GM23338 (cell line): ENCODE measurements at regions not wholly inside any gene's neighbourhood (a gene's known extent, or its start where the extent isn't known, plus 50 kb on each side); places are given as distances from the start of the nearest gene placed in this dataset.

Experiments
- ATAC-seq: fragments of 200-7000 bp; cut with Tn5 transposase; 3 replicates; pipeline ENCODE4 v1.9.1; 2020
- DNase-seq: peaks from one replicate; pipeline ENCODE4 v3.0.0-alpha.2; 2015; ENCODE audit warnings: low spot score
- H2AFZ ChIP-seq: fragments of 200-600 bp; sonication (generic); 2 replicates; pipeline ENCODE4 v1.8.0; 2016; ENCODE audit warnings: antibody characterized with exemption, mild to moderate bottlenecking, moderate library complexity
- H3F3A ChIP-seq: fragments of 200-600 bp; sonication (generic); replicated peaks from 2 replicates; pipeline ENCODE4 v1.8.0; 2017; ENCODE audit warnings: antibody characterized with exemption, mixed run types, low read depth
- H3K27ac ChIP-seq: fragments of 200-600 bp; sonication (generic); 2 replicates; pipeline ENCODE4 v1.6.1; 2016; ENCODE audit warnings: low read depth
- H3K27me3 ChIP-seq: fragments of 200-600 bp; sonication (generic); 2 replicates; pipeline ENCODE4 v1.8.0; 2016; ENCODE audit warnings: mild to moderate bottlenecking, mixed run types, moderate library complexity; ENCODE audit not compliant: insufficient read depth
- H3K36me3 ChIP-seq: fragments of 200-600 bp; sonication (generic); 2 replicates; pipeline ENCODE4 v1.8.0; 2016; ENCODE audit warnings: mild to moderate bottlenecking; ENCODE audit not compliant: insufficient read depth
- H3K4me1 ChIP-seq: fragments of 200-600 bp; sonication (generic); 2 replicates; pipeline ENCODE4 v1.8.0; 2016; ENCODE audit warnings: mild to moderate bottlenecking, moderate library complexity; ENCODE audit not compliant: insufficient read depth
- H3K4me2 ChIP-seq: fragments of 200-600 bp; sonication (generic); 2 replicates; pipeline ENCODE4 v1.7.1; 2017; ENCODE audit warnings: mixed run types
- H3K4me3 ChIP-seq: fragments of 200-600 bp; sonication (generic); 2 replicates; pipeline ENCODE4 v1.6.1; 2016; ENCODE audit warnings: mixed run types
- H3K79me2 ChIP-seq: fragments of 200-600 bp; sonication (generic); replicated peaks from 2 replicates; pipeline ENCODE4 v1.8.0; 2017; ENCODE audit warnings: mild to moderate bottlenecking; ENCODE audit not compliant: insufficient read depth
- H3K9me2 ChIP-seq: fragments of 200-600 bp; sonication (generic); 2 replicates; pipeline ENCODE4 v1.8.0; 2017; ENCODE audit not compliant: insufficient read depth
- H4K20me1 ChIP-seq: fragments of 200-600 bp; sonication (generic); replicated peaks from 2 replicates; pipeline ENCODE4 v1.8.0; 2017; ENCODE audit warnings: mild to moderate bottlenecking; ENCODE audit not compliant: insufficient read depth
- H3K27ac Mint-ChIP-seq: 2 replicates; pipeline ENCODE4 v1.8.0; 2020; ENCODE audit warnings: inconsistent platforms, mild to moderate bottlenecking, moderate library complexity, mixed read lengths
- H3K27me3 Mint-ChIP-seq: 3 replicates; pipeline ENCODE4 v1.8.0; 2022; ENCODE audit warnings: low read depth, mild to moderate bottlenecking, moderate library complexity, mixed read lengths, inconsistent platforms; ENCODE audit not compliant: insufficient read depth, poor library complexity
- H3K36me3 Mint-ChIP-seq: 3 replicates; pipeline ENCODE4 v1.8.0; 2021; ENCODE audit warnings: low read depth, mild to moderate bottlenecking, inconsistent platforms, moderate library complexity, mixed read lengths
- H3K4me1 Mint-ChIP-seq: 3 replicates; pipeline ENCODE4 v1.8.0; 2020; ENCODE audit warnings: mild to moderate bottlenecking, inconsistent platforms, mixed read lengths
- H3K4me3 Mint-ChIP-seq: 3 replicates; pipeline ENCODE4 v1.8.0; 2021; ENCODE audit warnings: moderate library complexity, mild to moderate bottlenecking, inconsistent platforms, mixed read lengths
- H3K9me3 Mint-ChIP-seq: 3 replicates; pipeline ENCODE4 v1.8.0; 2020; ENCODE audit warnings: moderate library complexity, mild to moderate bottlenecking, inconsistent platforms, mixed read lengths
- CREB1 ChIP-seq: fragments of 250-450 bp; sonication (Bioruptor Pico); IDR thresholded peaks from 2 replicates; pipeline ENCODE4 v1.5.0; 2020; ENCODE audit warnings: low read depth, mild to moderate bottlenecking, moderate library complexity
- CTCF ChIP-seq, 2 experiments: fragments of 200-600 bp in 1 of 2; sonication (generic) in 1 of 2; conservative IDR thresholded peaks; 2 replicates each; pipeline versions ENCODE4 v1.5.1 to v1.6.1; 2016 to 2017; ENCODE audit warnings: antibody characterized with exemption in 2 of 2, low read depth in 2 of 2, mild to moderate bottlenecking in 2 of 2, moderate library complexity in 1 of 2
- ETS1 ChIP-seq: IDR thresholded peaks from 2 replicates; pipeline ENCODE4 v1.6.1; 2016; ENCODE audit warnings: antibody characterized with exemption
- EZH2 ChIP-seq: fragments of 200-600 bp; sonication (generic); IDR thresholded peaks from one replicate; pipeline ENCODE4 v1.8.0; 2017; ENCODE audit warnings: antibody characterized with exemption, mild to moderate bottlenecking, low read depth; ENCODE audit not compliant: unreplicated experiment
- EZH2phosphoT487 ChIP-seq: fragments of 200-600 bp; sonication (generic); IDR thresholded peaks from one replicate; pipeline ENCODE4 v1.8.1; 2018; ENCODE audit warnings: antibody characterized with exemption; ENCODE audit not compliant: unreplicated experiment
- JUNB ChIP-seq: IDR thresholded peaks from one replicate; pipeline ENCODE4 v1.6.1; 2016; ENCODE audit warnings: antibody characterized with exemption; ENCODE audit not compliant: unreplicated experiment
- NANOG ChIP-seq: IDR thresholded peaks from 2 replicates; pipeline ENCODE4 v1.6.1; 2016; ENCODE audit warnings: antibody characterized with exemption, borderline replicate concordance
- POLR2AphosphoS5 ChIP-seq: IDR thresholded peaks from 2 replicates; pipeline ENCODE4 v1.6.1; 2016; ENCODE audit warnings: antibody characterized with exemption, low read depth
- REST ChIP-seq: IDR thresholded peaks from one replicate; pipeline ENCODE4 v1.6.1; 2018; ENCODE audit warnings: antibody characterized with exemption; ENCODE audit not compliant: unreplicated experiment
- ZNF114 ChIP-seq: fragments of 250-450 bp; sonication (Bioruptor Pico); IDR thresholded peaks from 2 replicates; pipeline ENCODE4 v1.5.0; 2020; ENCODE audit warnings: mild to moderate bottlenecking, moderate library complexity
- ZNF462 ChIP-seq: fragments of 250-450 bp; sonication (Bioruptor Pico); IDR thresholded peaks from 2 replicates; pipeline ENCODE4 v1.5.0; 2020; ENCODE audit warnings: mild to moderate bottlenecking, moderate library complexity

GRCh38 chr14:23805761-23806160 is 147.8 kb upstream of the DHRS4 start:
- TF ChIP-seq ZNF114 (no peak), JUNB (no peak), CTCF (conservative IDR thresholded peaks at IDR 0.05; ENCODE audit: low read depth in 2 of 2) (no peak), CREB1 (CRISPR knock-in tag) (no peak), EZH2 (no peak), ZNF462 (CRISPR knock-in tag) (no peak), POLR2AphosphoS5 (no peak), ETS1 (no peak), NANOG (no peak), REST (no peak), EZH2phosphoT487 (no peak)
- H3K4me3 ChIP-seq = no peak overlapping the region
- no peak overlapping the region for H3K4me2 ChIP-seq
- H3K4me3 Mint-ChIP-seq = no peak overlapping the region
- no peaks in the 10 kb centered on the region for H3K79me2 ChIP-seq
- H3K27ac ChIP-seq = no peak overlapping the region
- H3K36me3 ChIP-seq = no peaks in the 10 kb centered on the region
- DNase-seq (no peak), ATAC-seq (no peak)
- H2AFZ ChIP-seq = no peak overlapping the region
- no peaks in the 10 kb centered on the region for H3K36me3 Mint-ChIP-seq
- H4K20me1 ChIP-seq = no peaks in the 10 kb centered on the region
- no peaks in the 10 kb centered on the region for H3K4me1 ChIP-seq
- no peaks in the 10 kb centered on the region; the same call in 1 of the 2 replicates for H3K9me2 ChIP-seq
- H3K9me3 Mint-ChIP-seq = no peaks in the 10 kb centered on the region
- no peaks in the 10 kb centered on the region for H3K27me3 ChIP-seq
- no peaks in the 10 kb centered on the region for H3K4me1 Mint-ChIP-seq
- no peaks in the 10 kb centered on the region for H3K27me3 Mint-ChIP-seq
- no peaks in the 10 kb centered on the region for H3F3A ChIP-seq
- H3K27ac Mint-ChIP-seq = no peak overlapping the region
